Eye (tissue), 1 donor: ENCODE measurements at regions not wholly inside any gene's neighbourhood (a gene's known extent, or its start where the extent isn't known, plus 50 kb on each side); places are given as distances from the start of the nearest gene placed in this dataset.
"Not testable (repeated sequence)": the region's sequence is repeated elsewhere in the genome, so short reads cannot be mapped to it uniquely, and the experiment has no call there.

Experiments used
- DNase-seq: peaks from one replicate; pipeline ENCODE4 v3.0.0-alpha.2; 2015

GRCh38 chr6:110558575-110558974 lies 82.2 kb upstream of the SLC22A16 start:
- no peak for DNase-seq

DNA sequence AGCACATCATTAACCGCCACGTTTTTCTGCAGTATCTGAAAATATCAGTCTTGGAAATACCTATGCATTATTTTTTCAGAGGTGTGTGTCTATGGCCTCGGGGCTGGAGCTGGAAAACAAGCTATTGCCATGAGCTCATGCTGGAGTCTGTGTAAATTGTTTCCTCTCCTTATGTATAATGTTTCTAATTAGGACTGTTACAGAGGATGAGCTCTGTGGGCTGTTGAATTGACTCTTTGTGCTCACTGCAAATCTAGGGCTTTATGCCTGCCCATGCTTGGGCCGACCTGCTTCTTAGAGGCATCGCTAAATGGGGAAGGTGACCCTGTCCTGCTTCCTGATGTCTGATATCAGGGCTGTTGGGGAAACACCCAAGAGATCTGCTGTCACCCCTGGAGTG lies 80.8 kb upstream of the SLC22A16 start:
- DNase-seq = no peak

- no peak for DNase-seq
Observed at GRCh38 chr6:110556317-110557110, 80.1 kb upstream of the SLC22A16 start.

DNA sequence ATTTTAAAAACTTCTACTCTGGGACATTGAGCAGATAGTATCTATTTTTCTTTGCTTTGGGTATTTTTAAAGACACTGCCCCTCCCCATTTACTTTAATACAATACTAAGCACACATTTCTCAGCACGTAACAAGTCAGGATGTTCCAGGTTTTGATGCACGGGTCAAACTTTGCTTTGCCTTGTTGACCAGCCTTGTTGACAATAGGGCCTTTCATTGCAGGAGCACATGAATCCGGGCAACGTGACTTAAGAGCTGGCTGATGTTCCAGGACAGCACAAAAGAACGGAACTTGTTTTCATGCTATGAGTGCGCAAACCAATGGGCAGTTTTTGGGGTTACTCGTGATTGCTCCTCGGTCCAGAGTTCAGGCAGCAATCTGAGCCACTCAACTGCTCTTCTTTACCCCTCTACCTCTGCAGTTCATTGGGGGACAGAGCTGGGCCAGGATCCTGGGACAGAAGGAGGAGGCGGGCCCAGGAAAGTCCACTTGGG lies 78.6 kb upstream of the SLC22A16 start:
- DNase-seq = no peak

DNA sequence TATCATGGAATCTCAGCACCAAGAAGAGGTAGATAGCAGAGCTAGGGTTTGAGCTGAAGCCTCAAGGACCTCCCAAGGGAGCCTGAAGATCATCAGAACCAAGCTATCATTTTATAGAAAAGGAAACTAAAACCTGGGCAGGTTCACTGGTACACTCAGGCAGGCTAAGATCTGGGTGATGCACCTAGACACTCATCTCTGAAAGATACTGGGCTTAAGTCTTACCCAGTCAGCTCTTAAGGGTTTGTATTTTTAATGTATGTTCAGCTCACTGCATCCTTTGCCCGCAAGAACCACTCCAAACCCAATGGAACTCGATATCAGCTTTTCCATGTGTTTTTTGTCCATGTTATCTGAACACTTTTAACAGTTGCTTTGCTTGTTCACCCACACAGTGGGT lies 78.0 kb upstream of the SLC22A16 start:
- DNase-seq = no peak

GRCh38 chr6:110552901-110553641 lies 76.7 kb upstream of the SLC22A16 start:
- DNase-seq = no peak

- DNase-seq = no peak
Observed at GRCh38 chr6:110552076-110552475, 75.7 kb upstream of the SLC22A16 start.

GRCh38 chr6:110551088-110551487 lies 74.7 kb upstream of the SLC22A16 start:
- DNase-seq = no peak

DNA sequence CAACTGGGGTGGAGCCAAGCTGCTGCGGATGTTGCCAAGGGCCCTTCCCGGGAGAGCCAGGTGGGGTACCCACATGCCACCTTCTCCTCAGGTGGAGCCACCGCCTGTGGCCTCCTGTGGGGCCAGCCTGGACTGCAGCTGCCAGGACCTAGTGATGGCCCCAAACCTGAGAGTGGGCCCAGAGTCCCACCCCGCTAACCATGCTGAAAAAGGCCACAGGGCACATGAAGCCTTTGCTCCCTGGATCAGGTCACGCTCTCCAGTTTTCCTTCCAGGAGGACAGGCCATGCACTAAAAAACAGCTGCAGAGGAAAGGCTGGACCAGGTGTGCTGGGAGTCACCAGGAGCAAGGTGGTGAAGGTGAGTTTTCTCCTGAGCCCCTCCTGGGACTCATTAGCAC lies 73.9 kb upstream of the SLC22A16 start:
- no peak for DNase-seq

- DNase-seq = no peak
Observed at GRCh38 chr6:110549277-110549676, 72.9 kb upstream of the SLC22A16 start.

DNA sequence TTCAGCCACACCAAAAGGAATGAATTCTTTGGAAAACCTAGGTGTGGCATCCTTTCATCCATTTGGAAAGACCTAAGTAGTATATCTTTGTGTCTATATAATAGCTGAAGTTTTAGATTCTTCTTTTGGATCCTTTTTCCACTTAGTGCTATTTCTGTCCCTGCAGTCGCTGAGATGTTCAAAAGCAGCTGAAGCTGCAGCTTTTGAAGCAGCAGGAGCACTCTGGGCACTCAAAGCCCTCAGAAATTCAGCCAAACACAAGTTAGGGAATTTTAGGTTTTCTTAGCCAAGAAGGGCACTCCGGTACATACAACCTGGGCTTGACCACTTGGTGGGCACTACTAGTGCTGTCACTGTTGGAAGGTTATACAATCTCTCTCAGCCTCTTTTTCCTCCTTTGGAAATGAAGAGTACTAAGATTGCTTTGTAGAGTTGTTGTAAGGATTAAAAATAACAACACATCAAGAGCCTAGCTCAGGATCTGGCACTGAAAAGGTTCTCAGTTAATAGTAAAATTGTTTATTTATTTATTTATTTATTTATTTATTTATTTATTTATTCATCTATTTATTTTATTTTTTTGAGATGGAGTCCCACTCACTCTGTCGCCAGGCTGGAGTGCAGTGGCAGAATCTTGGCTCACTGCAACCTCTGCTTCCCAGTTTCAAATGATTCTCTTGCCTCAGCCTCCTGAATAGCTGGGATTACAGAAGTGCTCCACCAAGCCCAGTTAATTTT lies 71.9 kb upstream of the SLC22A16 start:
- no peak for DNase-seq

- DNase-seq = no peak
Observed at GRCh38 chr6:110547266-110547964, 71.0 kb upstream of the SLC22A16 start.

DNA sequence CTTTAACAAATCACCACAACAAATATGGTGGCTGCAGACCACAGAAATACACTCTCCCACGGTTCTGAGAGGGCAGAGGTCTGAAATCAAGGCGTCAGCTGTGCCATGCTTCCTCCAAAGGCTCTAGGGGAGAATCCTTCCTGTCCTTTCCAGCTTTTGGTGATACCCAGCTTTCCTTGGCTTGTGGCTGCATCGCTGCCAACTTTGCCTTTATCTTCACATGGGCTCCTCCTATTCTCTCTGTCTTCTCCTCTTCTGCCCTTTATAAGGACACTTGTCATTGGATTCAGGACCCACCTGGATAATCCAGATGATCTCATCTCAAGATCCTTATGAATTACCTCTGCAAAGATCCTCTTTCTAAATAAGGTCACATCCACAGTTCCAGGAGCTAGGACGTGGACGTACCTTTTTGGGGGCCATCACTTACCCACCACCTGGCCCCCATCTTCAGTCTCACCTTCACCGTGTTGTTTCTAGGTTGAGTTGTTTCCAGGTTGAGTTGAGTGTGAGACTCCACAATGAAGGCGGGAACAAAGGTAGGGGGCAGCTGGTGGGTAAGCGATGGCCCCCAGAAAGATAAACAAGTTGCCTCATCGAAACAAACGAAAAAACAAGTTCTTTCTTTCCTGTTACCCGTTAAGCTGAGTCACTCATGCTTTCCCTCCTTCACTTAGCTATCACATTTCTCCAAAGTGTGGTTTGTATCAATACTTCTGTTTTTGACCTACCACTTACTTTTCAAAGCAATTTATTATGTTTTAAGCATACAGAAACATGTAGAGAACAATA lies 68.9 kb upstream of the SLC22A16 start:
- DNase-seq = no peak

GRCh38 chr6:110544472-110544871 lies 68.1 kb upstream of the SLC22A16 start:
- no peak for DNase-seq

DNA sequence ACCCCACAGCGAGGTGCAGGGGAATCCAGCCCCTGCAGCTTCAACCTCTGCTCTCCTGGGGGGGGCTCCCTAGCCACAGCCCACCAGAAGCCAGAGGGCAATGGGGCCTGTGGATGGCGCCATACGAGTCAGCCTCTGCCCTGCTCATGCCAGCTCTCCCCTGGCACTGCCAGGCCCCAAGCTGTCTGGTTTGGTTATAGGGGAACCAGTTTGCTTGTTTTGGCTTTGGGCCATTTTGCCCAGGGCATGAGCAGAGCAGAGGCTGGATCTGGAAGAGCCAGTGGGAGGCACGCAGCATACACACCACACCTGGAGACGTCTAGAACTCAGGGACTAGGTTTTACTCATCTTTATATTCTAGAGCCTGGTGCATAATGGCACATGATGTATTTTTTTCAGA lies 66.7 kb upstream of the SLC22A16 start:
- no peak for DNase-seq

- peak; percentile 43 for DNase-seq
Observed at GRCh38 chr6:110542311-110543024, 66.1 kb upstream of the SLC22A16 start.

DNA sequence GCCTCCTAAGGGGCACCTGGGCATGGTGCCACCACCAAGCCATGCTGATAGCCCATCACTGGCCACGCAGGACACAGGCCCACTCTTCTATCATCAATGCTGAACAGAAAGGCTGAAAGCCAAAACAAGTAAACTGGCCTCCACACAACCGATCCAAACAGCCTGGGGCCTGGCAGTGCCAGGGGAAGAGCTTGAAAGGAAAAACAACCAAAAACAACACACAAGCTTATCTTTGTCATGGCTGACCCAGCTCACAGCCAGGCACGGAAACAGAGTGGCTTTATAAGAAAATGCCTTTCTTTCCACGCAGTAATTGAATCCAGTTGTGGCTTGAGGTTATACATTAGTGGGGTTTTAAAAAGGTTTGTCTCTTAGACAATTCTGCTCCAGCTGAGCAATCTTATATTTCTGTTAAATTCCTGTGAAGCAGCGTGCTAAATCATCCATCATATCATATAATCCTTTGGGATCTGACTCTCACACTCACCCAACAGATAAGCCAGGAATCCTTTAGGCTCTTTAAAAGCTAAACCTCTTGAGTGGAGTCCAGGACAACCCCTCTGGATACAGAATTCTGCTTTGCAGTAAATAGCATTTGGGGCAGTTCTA lies 65.4 kb upstream of the SLC22A16 start:
- DNase-seq = peak; percentile 25

DNA sequence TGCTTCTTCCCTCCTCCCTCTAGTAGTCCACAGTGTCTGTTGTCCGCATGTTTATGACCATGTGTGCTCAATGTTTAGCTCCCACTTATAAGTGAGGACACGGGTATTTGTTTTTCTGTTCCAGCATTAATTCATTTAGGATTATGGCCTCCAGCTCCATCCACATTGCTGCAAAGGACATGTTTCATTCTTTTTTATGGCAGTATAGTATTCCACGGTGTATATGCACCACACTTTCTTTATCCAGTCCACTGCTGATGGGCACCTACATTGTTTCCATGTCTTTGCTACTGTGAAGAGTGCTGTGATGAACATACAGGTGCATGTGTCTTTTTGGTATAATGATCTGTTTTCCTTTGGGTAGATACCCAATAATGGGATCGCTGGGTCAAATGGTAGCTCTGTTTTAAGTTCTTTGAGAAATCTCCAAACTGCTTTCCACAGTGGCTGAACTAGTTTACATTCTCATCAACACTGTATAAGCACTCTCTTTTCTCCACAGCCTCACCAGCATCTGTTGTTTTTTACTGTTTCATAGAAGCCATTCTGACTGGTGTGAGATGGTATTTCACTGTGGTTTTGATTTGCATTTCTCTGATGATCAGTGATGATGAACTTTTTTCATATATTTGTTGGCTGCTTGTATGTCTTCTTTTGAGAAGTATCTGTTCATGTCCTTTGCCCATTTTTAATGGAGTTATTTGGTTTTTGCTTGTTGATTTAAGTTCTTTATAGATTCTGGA lies 63.0 kb upstream of the SLC22A16 start:
- DNase-seq = not testable (repeated sequence)

DNA sequence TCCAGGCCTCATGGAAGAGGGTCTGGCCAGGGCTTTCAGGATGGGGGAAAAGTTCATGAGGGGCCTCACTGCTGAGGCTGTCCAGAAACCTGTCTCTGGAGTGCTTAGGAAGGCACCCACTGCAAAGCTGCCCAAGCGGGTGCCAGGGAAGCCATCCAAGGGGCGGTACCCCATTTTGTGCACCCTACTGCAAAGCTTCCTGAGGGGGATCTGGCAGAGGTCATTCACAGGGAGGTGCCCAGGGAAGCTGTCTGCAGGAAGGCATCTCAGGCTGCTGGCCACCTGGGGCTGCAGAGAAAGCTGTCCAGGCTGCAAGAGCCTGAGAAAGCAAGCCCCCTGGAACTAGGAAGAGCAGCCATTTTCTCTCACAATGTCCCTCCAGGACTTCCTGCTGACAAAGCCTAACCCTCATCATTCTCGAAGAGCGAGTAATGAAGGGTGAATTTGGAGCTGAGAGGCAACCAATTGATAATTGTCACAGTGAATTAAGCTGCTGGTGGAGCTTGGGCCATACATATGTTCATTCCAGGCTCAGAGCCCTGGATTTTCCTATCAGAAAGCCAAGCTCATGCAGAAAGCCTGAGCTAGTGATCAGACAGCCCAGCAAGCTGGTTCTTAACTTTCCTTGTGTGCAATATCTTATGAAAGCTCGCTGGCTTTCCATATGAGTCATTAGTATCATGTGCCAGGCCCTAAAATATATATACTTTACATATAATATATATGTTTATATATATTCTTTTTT lies 62.2 kb upstream of the SLC22A16 start:
- no peak for DNase-seq
